ENCODE measurements at regions not wholly inside any gene's neighbourhood (a gene's known extent, or its start where the extent isn't known, plus 50 kb on each side); places are given as distances from the start of the nearest gene placed in this dataset.

DNA sequence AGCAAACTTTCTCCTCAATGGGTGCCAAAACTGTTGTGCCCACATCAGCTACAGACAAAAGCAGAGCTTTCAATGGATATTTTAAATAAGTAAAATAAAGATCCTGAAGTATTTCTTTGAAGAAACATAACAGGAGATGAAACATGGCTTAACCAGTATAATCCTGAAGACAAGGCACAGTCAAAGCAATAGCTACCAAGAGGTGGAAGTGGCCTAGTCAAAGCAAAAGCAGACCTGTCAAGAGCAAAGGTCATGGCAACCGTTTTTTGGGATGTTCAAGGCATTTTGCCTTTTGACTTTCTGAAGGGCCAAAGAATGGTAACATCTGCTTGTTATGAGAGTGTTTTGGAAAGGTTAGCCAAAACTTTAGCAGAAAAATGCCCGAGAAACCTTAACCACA lies 77.9 kb downstream of the ANXA1 start:
- TF ChIP-seq MXI1 (IDR thresholded peaks at IDR 0.05; ENCODE audit: borderline replicate concordance, low read depth, low read length) = no peak
- TF ChIP-seq, protein P1, sequence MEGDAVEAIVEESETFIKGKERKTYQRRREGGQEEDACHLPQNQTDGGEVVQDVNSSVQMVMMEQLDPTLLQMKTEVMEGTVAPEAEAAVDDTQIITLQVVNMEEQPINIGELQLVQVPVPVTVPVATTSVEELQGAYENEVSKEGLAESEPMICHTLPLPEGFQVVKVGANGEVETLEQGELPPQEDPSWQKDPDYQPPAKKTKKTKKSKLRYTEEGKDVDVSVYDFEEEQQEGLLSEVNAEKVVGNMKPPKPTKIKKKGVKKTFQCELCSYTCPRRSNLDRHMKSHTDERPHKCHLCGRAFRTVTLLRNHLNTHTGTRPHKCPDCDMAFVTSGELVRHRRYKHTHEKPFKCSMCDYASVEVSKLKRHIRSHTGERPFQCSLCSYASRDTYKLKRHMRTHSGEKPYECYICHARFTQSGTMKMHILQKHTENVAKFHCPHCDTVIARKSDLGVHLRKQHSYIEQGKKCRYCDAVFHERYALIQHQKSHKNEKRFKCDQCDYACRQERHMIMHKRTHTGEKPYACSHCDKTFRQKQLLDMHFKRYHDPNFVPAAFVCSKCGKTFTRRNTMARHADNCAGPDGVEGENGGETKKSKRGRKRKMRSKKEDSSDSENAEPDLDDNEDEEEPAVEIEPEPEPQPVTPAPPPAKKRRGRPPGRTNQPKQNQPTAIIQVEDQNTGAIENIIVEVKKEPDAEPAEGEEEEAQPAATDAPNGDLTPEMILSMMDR (conservative IDR thresholded peaks at IDR 0.05; ENCODE audit: low read depth, low read length) = no peak
- no peak for TF ChIP-seq RFX5 (IDR thresholded peaks at IDR 0.05; ENCODE audit: low read depth, low read length)
- TF ChIP-seq POLR2A (IDR thresholded peaks at IDR 0.05; ENCODE audit: low read depth, low read length) = no peak
- TF ChIP-seq FOS (IDR thresholded peaks at IDR 0.05; ENCODE audit: low read depth, low read length) = no peak
- no peak for TF ChIP-seq CHD1 (IDR thresholded peaks at IDR 0.05; ENCODE audit: low read depth, low read length)
- no peak for TF ChIP-seq RCOR1 (IDR thresholded peaks at IDR 0.05; ENCODE audit: insufficient replicate concordance, low read length)
- TF ChIP-seq SMC3 (IDR thresholded peaks at IDR 0.05; ENCODE audit: low read depth, low read length) = no peak
- TF ChIP-seq, protein P2, sequence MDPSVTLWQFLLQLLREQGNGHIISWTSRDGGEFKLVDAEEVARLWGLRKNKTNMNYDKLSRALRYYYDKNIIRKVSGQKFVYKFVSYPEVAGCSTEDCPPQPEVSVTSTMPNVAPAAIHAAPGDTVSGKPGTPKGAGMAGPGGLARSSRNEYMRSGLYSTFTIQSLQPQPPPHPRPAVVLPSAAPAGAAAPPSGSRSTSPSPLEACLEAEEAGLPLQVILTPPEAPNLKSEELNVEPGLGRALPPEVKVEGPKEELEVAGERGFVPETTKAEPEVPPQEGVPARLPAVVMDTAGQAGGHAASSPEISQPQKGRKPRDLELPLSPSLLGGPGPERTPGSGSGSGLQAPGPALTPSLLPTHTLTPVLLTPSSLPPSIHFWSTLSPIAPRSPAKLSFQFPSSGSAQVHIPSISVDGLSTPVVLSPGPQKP (IDR thresholded peaks at IDR 0.05; ENCODE audit: borderline replicate concordance, low read depth, low read length) = no peak
- no peak for TF ChIP-seq CEBPB (IDR thresholded peaks at IDR 0.05; ENCODE audit: low read depth, low read length)

All from IMR-90 (cell line).